Body of pancreas (tissue), 4 donors: ENCODE measurements at regions not wholly inside any gene's neighbourhood (a gene's known extent, or its start where the extent isn't known, plus 50 kb on each side); places are given as distances from the start of the nearest gene placed in this dataset.

Source experiments
- ATAC-seq: fragments of 150-250 bp; one replicate; pipeline ENCODE4 v1.9.1; 2016
- DNase-seq, 4 donors: peaks; one replicate each; pipeline ENCODE4 v3.0.0-alpha.2; 2019
- H3K27ac ChIP-seq, 4 donors: fragments of 200-600 bp; sonication (generic); 1 replicate in 3 of 4; 2 replicates in 1 of 4; pipeline versions ENCODE4 v1.5.1 to v1.6.1; 2016 to 2019; ENCODE audit warnings: mild to moderate bottlenecking in 1 of 4, mixed read lengths in 1 of 4, moderate library complexity in 1 of 4
- H3K27me3 ChIP-seq, 2 donors: fragments of 200-600 bp; sonication (generic); one replicate each; pipeline ENCODE4 v1.6.0; 2016; ENCODE audit warnings: mild to moderate bottlenecking in 1 of 2
- H3K36me3 ChIP-seq, 2 donors: fragments of 200-600 bp; sonication (generic); replicated peaks in 1 of 2; 2 replicates each; pipeline ENCODE4 v1.5.1; 2016; ENCODE audit warnings: low read depth in 2 of 2; ENCODE audit not compliant: insufficient read depth in 1 of 2
- H3K4me1 ChIP-seq: fragments of 200-600 bp; sonication (generic); one replicate; pipeline ENCODE4 v1.6.0; 2016
- H3K4me3 ChIP-seq, 2 donors: fragments of 200-600 bp; sonication (generic); 1 replicate in 1 of 2; 2 replicates in 1 of 2; pipeline ENCODE4 v1.5.1; 2016 to 2019
- H3K9me3 ChIP-seq, 3 donors: fragments of 200-600 bp; sonication (generic); 1 replicate in 2 of 3; 2 replicates in 1 of 3; pipeline ENCODE4 v1.5.1; 2016
- CTCF ChIP-seq, 7 experiments: fragments of 450-650 bp in 4 of 7; fragments of 200-600 bp in 3 of 7; sonication (generic) in 3 of 7; IDR thresholded peaks; one replicate each; pipeline ENCODE4 v1.5.1; 2016 to 2019; ENCODE audit warnings: antibody characterized with exemption in 7 of 7
- POLR2A ChIP-seq, 3 donors: fragments of 450-650 bp; IDR thresholded peaks; one replicate each; pipeline ENCODE4 v1.6.1; 2016; ENCODE audit warnings: antibody characterized with exemption in 3 of 3, mild to moderate bottlenecking in 2 of 3
- WGBS, 2 donors: methylation state at CpG; one replicate each; pipeline ENCODE4 v1.1.5; 2017; 5-methylcytosine and 5-hydroxymethylcytosine counted together
- intact Hi-C: fragments of 100-400 bp; cut with DNase I; formaldehyde crosslinking; loops from one replicate; pipeline ENCODE4 v1.15.1; 2023

GRCh38 chr4:26267087-26267486 lies 53.7 kb upstream of the RBPJ start:
- TF ChIP-seq CTCF (IDR thresholded peaks at IDR 0.05) (no peak), POLR2A (IDR thresholded peaks at IDR 0.05) (no peak)
- intact Hi-C loops = no loop called here
- Histone ChIP-seq H3K4me1 (no peaks in the 10 kb centered on the region), H3K9me3 (no peaks in the 10 kb centered on the region), H3K27ac (no peak overlapping the region), H3K4me3 (no peak overlapping the region), H3K36me3 (no peaks in the 10 kb centered on the region), H3K27me3 (no peaks in the 10 kb centered on the region)
- ATAC-seq = peak; percentile 40
- 95% methylated on average over 1 of the region's 1 CpG for WGBS, 2 donors
- DNase-seq = peak; percentile 25 to 63 (median 46)

- ATAC-seq (no peak), DNase-seq (no peak)
- TF ChIP-seq POLR2A (IDR thresholded peaks at IDR 0.05) (no peak), CTCF (IDR thresholded peaks at IDR 0.05) (no peak)
- H3K4me3 ChIP-seq = no peak overlapping the region
- WGBS, 2 donors = 75 to 91% methylated on average over 2 of the region's 2 CpGs
- no peaks in the 10 kb centered on the region for H3K27me3 ChIP-seq
- H3K4me1 ChIP-seq = no peaks in the 10 kb centered on the region
- intact Hi-C loops = no loop called here
- no peak overlapping the region for H3K27ac ChIP-seq
- H3K36me3 ChIP-seq = no peaks in the 10 kb centered on the region
- no peaks in the 10 kb centered on the region for H3K9me3 ChIP-seq
These were observed 52.6 kb upstream of the RBPJ start for GRCh38 chr4:26268246-26268645.

GRCh38 chr4:26269038-26269437 lies 51.8 kb upstream of the RBPJ start:
- 97 to 99% methylated on average over 4 of the region's 4 CpGs for WGBS, 2 donors
- Histone ChIP-seq H3K4me1 (no peaks in the 10 kb centered on the region), H3K9me3 (no peaks in the 10 kb centered on the region), H3K4me3 (no peak overlapping the region), H3K27ac (no peak overlapping the region), H3K27me3 (no peaks in the 10 kb centered on the region), H3K36me3 (no peaks in the 10 kb centered on the region)
- TF ChIP-seq CTCF (IDR thresholded peaks at IDR 0.05) (no peak), POLR2A (IDR thresholded peaks at IDR 0.05) (no peak)
- no peak for DNase-seq
- ATAC-seq = no peak
- intact Hi-C loops = no loop called here
